H1 (cell line): ENCODE measurements at regions not wholly inside any gene's neighbourhood (a gene's known extent, or its start where the extent isn't known, plus 50 kb on each side); places are given as distances from the start of the nearest gene placed in this dataset.

Experiments
- CTCF ChIA-PET: fragments of 300-600 bp; sonication (Branson Sonifier 250); formaldehyde crosslinking; loops from one replicate; lab custom pipeline; 2021; ENCODE audit not compliant: partially characterized antibody; lab: Charles Lee
- POLR2A ChIA-PET: fragments of 300-600 bp; sonication (Branson Sonifier 250); formaldehyde crosslinking; loops from one replicate; lab custom pipeline; 2021; ENCODE audit warnings: inconsistent platforms; ENCODE audit not compliant: partially characterized antibody; lab: Charles Lee
- DNase-seq, 2 experiments: peaks; one replicate each; pipeline versions ENCODE4 v3.0.0 to v3.0.0-alpha.2; 2010 to 2022; ENCODE audit warnings: low spot score in 2 of 2, low read depth in 1 of 2, mixed read lengths in 1 of 2
- FAIRE-seq: peaks from 2 replicates; lab custom pipeline; 2011; peaks lifted over from hg19 to GRCh38; lab: Jason Lieb, UNC
- H2AFZ ChIP-seq: 2 replicates; pipeline ENCODE4 v1.8.1; 2012; ENCODE audit warnings: low read length, inconsistent platforms
- H2AK5ac ChIP-seq: 2 replicates; pipeline ENCODE4 v1.6.1; 2013; ENCODE audit warnings: low read depth, low read length
- H2BK120ac ChIP-seq: replicated peaks from 2 replicates; pipeline ENCODE3; 2013; ENCODE audit warnings: low read depth, low read length, inconsistent platforms
- H2BK12ac ChIP-seq: 2 replicates; pipeline ENCODE4 v1.6.1; 2013; ENCODE audit warnings: low read depth, low read length
- H2BK15ac ChIP-seq: 2 replicates; pipeline ENCODE4 v1.6.1; 2013; ENCODE audit warnings: low read length
- H2BK20ac ChIP-seq: 2 replicates; pipeline ENCODE4 v1.6.1; 2013; ENCODE audit warnings: low read length
- H2BK5ac ChIP-seq: 2 replicates; pipeline ENCODE4 v1.6.1; 2013; ENCODE audit warnings: low read depth, low read length
- H3K14ac ChIP-seq: 2 replicates; pipeline ENCODE4 v1.6.1; 2013; ENCODE audit warnings: inconsistent platforms; ENCODE audit not compliant: insufficient read length
- H3K18ac ChIP-seq: 2 replicates; pipeline ENCODE4 v1.6.1; 2013; ENCODE audit warnings: low read length; ENCODE audit errors: extremely low read depth
- H3K23ac ChIP-seq: 2 replicates; pipeline ENCODE4 v1.6.1; 2013; ENCODE audit warnings: inconsistent platforms; ENCODE audit not compliant: insufficient read length
- H3K23me2 ChIP-seq: 2 replicates; pipeline ENCODE4 v1.6.1; 2013; ENCODE audit warnings: low read depth, low read length
- H3K27ac ChIP-seq: 2 replicates; pipeline ENCODE4 v1.6.1; 2011; ENCODE audit warnings: low read depth, low read length, inconsistent platforms
- H3K27me3 ChIP-seq, 4 experiments: replicated peaks in 1 of 4; 1 replicate in 1 of 4; 2 replicates in 3 of 4; pipeline versions ENCODE4 v1.6.1 to v1.8.1; 2011 to 2013; ENCODE audit warnings: low read length in 3 of 4, mild to moderate bottlenecking in 3 of 4, inconsistent platforms in 2 of 4, mixed read lengths in 2 of 4, moderate library complexity in 1 of 4; ENCODE audit not compliant: control insufficient read depth in 3 of 4, insufficient read depth in 3 of 4; ENCODE audit errors: extremely low read depth in 1 of 4
- H3K36me3 ChIP-seq, 4 experiments: 2 replicates each; pipeline versions ENCODE4 v1.6.1 to v1.8.1; 2011 to 2013; ENCODE audit warnings: mild to moderate bottlenecking in 4 of 4, low read length in 3 of 4, moderate library complexity in 2 of 4, control low read depth in 1 of 4, inconsistent platforms in 1 of 4; ENCODE audit not compliant: insufficient read depth in 4 of 4, control insufficient read depth in 2 of 4
- H3K4ac ChIP-seq: replicated peaks from 2 replicates; pipeline ENCODE3; 2013; ENCODE audit warnings: low read length, low read depth, mixed read lengths, inconsistent platforms; ENCODE audit not compliant: insufficient read length
- H3K4me1 ChIP-seq, 4 experiments: replicated peaks in 1 of 4; 1 replicate in 1 of 4; 2 replicates in 3 of 4; pipeline versions ENCODE4 v1.6.1 to v1.8.1; 2011 to 2013; ENCODE audit warnings: low read length in 3 of 4, inconsistent platforms in 2 of 4, mixed read lengths in 1 of 4; ENCODE audit not compliant: insufficient read depth in 4 of 4, control insufficient read depth in 3 of 4
- H3K4me2 ChIP-seq, 2 experiments: 2 replicates each; pipeline versions ENCODE4 v1.6.1 to v1.8.1; 2011 to 2013; ENCODE audit warnings: low read depth in 2 of 2, low read length in 2 of 2, control low read depth in 1 of 2, inconsistent platforms in 1 of 2, mild to moderate bottlenecking in 1 of 2; ENCODE audit not compliant: insufficient read depth in 1 of 2
- H3K4me3 ChIP-seq, 4 experiments: fragments of 200-600, 300-600 bp in 1 of 4; sonication (generic), shearing (Covaris generic), sonication (Bioruptor Twin) in 1 of 4; 2 replicates each; pipeline versions ENCODE4 v1.5.1 to v1.8.1; 2011 to 2016; ENCODE audit warnings: low read length in 4 of 4, low read depth in 3 of 4, control low read depth in 2 of 4, inconsistent platforms in 2 of 4, mild to moderate bottlenecking in 2 of 4, mixed read lengths in 1 of 4, moderate library complexity in 1 of 4; ENCODE audit not compliant: insufficient read depth in 2 of 4; ENCODE audit errors: extremely low read depth in 1 of 4
- H3K56ac ChIP-seq: replicated peaks from 2 replicates; pipeline ENCODE3; 2013; ENCODE audit warnings: low read depth, mild to moderate bottlenecking, mixed read lengths, low read length, inconsistent platforms; ENCODE audit not compliant: insufficient read length
- H3K79me1 ChIP-seq: 2 replicates; pipeline ENCODE4 v1.6.1; 2013; ENCODE audit warnings: low read depth, low read length, control low read depth
- H3K79me2 ChIP-seq, 2 experiments: 2 replicates each; pipeline versions ENCODE4 v1.6.1 to v1.8.1; 2012 to 2013; ENCODE audit warnings: low read length in 2 of 2, mild to moderate bottlenecking in 2 of 2, inconsistent platforms in 1 of 2; ENCODE audit not compliant: insufficient read depth in 2 of 2, control insufficient read depth in 1 of 2
- H3K9ac ChIP-seq, 4 experiments: replicated peaks in 1 of 4; 1 replicate in 1 of 4; 2 replicates in 3 of 4; pipeline versions ENCODE4 v1.6.1 to v1.8.1; 2011 to 2013; ENCODE audit warnings: low read depth in 3 of 4, low read length in 3 of 4, control low read depth in 2 of 4, mild to moderate bottlenecking in 2 of 4, moderate library complexity in 2 of 4, inconsistent platforms in 1 of 4; ENCODE audit errors: extremely low read depth in 1 of 4
- H3K9me3 ChIP-seq, 2 experiments: 2 replicates each; pipeline versions ENCODE4 v1.6.1 to v1.8.1; 2012 to 2013; ENCODE audit warnings: mild to moderate bottlenecking in 2 of 2, moderate library complexity in 2 of 2, control low read depth in 1 of 2, inconsistent platforms in 1 of 2, low read depth in 1 of 2, low read length in 1 of 2, mixed read lengths in 1 of 2; ENCODE audit not compliant: insufficient read depth in 2 of 2
- H4K20me1 ChIP-seq, 2 experiments: replicated peaks in 1 of 2; 2 replicates each; pipeline versions ENCODE3 to v1.8.1; 2011 to 2013; ENCODE audit warnings: inconsistent platforms in 2 of 2, low read length in 2 of 2, mild to moderate bottlenecking in 1 of 2; ENCODE audit not compliant: insufficient read depth in 2 of 2, control insufficient read depth in 1 of 2
- H4K5ac ChIP-seq: 2 replicates; pipeline ENCODE4 v1.6.1; 2013; ENCODE audit warnings: low read length, low read depth, mixed read lengths, inconsistent platforms; ENCODE audit not compliant: insufficient read length
- H4K8ac ChIP-seq: 2 replicates; pipeline ENCODE4 v1.8.0; 2013; ENCODE audit warnings: mild to moderate bottlenecking, moderate library complexity, low read length, inconsistent platforms; ENCODE audit not compliant: insufficient read depth; ENCODE audit errors: extremely low read depth
- H4K91ac ChIP-seq: replicated peaks from 2 replicates; pipeline ENCODE3; 2013; ENCODE audit warnings: low read length, mixed read lengths, inconsistent platforms; ENCODE audit not compliant: insufficient read length
- EZH2 ChIP-seq: fragments of 200-600 bp; sonication (generic); IDR thresholded peaks from 2 replicates; pipeline ENCODE4 v1.7.1; 2012; ENCODE audit warnings: low read depth, mild to moderate bottlenecking, moderate library complexity, low read length, inconsistent platforms; ENCODE audit not compliant: severe bottlenecking
- FOSL1 ChIP-seq: IDR thresholded peaks from 2 replicates; pipeline ENCODE4 v1.6.1; 2011; ENCODE audit warnings: mild to moderate bottlenecking, low read depth, low read length, moderate library complexity; ENCODE audit not compliant: insufficient read depth
- HDAC2 ChIP-seq, 2 experiments: fragments of 300-600 bp in 1 of 2; sonication (generic) in 1 of 2; IDR thresholded peaks; 2 replicates each; pipeline ENCODE4 v1.6.1; 2011 to 2012; ENCODE audit warnings: low read depth in 2 of 2, low read length in 2 of 2, mild to moderate bottlenecking in 2 of 2, moderate library complexity in 2 of 2, borderline replicate concordance in 1 of 2, inconsistent platforms in 1 of 2
- SIN3A ChIP-seq, 2 experiments: IDR thresholded peaks in 1 of 2; conservative IDR thresholded peaks in 1 of 2; 2 replicates each; pipeline ENCODE4 v1.6.1; 2011 to 2012; ENCODE audit warnings: low read length in 2 of 2, improper control_type of control experiment in 1 of 2, low read depth in 1 of 2, mild to moderate bottlenecking in 1 of 2
- SIRT6 ChIP-seq: IDR thresholded peaks from one replicate; pipeline ENCODE4 v1.7.1; 2012; ENCODE audit warnings: low read length, inconsistent platforms
- SP1 ChIP-seq: IDR thresholded peaks from 2 replicates; pipeline ENCODE4 v1.6.1; 2011; ENCODE audit warnings: low read depth, low read length
- SP2 ChIP-seq: IDR thresholded peaks from 2 replicates; pipeline ENCODE4 v1.6.1; 2012; ENCODE audit warnings: mild to moderate bottlenecking, low read length, inconsistent platforms
- SRF ChIP-seq: IDR thresholded peaks from 2 replicates; pipeline ENCODE4 v1.6.1; 2011; ENCODE audit warnings: mild to moderate bottlenecking, low read depth, low read length, moderate library complexity
- SUZ12 ChIP-seq: fragments of 200-600 bp; sonication (generic); IDR thresholded peaks from 2 replicates; pipeline ENCODE4 v1.6.1; 2012; ENCODE audit warnings: mild to moderate bottlenecking, inconsistent platforms, low read length, moderate library complexity, mixed read lengths
- WGBS, 2 experiments: shearing (Covaris generic) in 1 of 2; methylation state at CpG; one replicate each; pipeline versions ENCODE4 v1.1.6 to v1.1.7; 2013 to 2015; ENCODE audit warnings: low lambda C conversion rate in 2 of 2, mixed read lengths in 2 of 2, inconsistent platforms in 1 of 2, low coverage in 1 of 2, missing lambda C conversion rate in 1 of 2; ENCODE audit not compliant: insufficient replicate concordance in 2 of 2, insufficient coverage in 1 of 2, insufficient read length in 1 of 2; ENCODE audit errors: extremely low coverage in 1 of 2, missing lambda C conversion rate in 1 of 2; 5-methylcytosine and 5-hydroxymethylcytosine counted together
- TF ChIP-seq, protein P1 (sequence below): IDR thresholded peaks from 2 replicates; pipeline ENCODE4 v1.6.1; 2012; ENCODE audit warnings: low read length, inconsistent platforms
- TF ChIP-seq, protein P2 (sequence below): IDR thresholded peaks from 2 replicates; pipeline ENCODE4 v1.6.1; 2011; ENCODE audit warnings: low read length, improper control_type of control experiment

DNA sequence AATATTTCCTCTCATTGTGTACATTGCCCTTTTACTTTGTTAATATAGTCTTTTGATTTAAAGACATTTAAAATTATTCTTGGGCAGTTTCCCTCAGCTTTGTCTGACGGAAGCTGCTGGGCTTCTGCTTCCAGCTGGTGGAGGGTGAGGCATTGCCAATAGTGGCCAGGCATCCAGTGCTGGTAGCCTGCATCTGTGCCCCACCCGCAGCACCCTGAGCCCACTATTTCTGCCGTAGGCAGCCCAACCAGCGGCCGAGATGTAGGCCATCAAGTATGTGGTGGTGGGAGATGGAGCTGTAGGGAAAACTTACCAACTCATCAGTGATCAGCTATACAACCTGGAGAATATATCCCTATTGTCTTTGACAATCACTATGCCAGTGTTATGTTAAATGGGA lies 226.0 kb upstream of the SYNCRIP start:
- POLR2A ChIA-PET: interaction anchor here (1.2 kb wide), 1 partner anchor 190 kb away, joined by 3 read pairs; no protein-coding TSS in a partner anchor
- no peak for FAIRE-seq
- TF ChIP-seq, protein P1, sequence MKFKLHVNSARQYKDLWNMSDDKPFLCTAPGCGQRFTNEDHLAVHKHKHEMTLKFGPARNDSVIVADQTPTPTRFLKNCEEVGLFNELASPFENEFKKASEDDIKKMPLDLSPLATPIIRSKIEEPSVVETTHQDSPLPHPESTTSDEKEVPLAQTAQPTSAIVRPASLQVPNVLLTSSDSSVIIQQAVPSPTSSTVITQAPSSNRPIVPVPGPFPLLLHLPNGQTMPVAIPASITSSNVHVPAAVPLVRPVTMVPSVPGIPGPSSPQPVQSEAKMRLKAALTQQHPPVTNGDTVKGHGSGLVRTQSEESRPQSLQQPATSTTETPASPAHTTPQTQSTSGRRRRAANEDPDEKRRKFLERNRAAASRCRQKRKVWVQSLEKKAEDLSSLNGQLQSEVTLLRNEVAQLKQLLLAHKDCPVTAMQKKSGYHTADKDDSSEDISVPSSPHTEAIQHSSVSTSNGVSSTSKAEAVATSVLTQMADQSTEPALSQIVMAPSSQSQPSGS: no peak
- TF ChIP-seq FOSL1 (no peak), SUZ12 (no peak), HDAC2 (IDR thresholded peaks at IDR 0.05; ENCODE audit: borderline replicate concordance in 1 of 2, low read depth in 2 of 2, low read length in 2 of 2) (no peak), SIRT6 (no peak), SIN3A (conservative IDR thresholded peaks at IDR 0.05 in 1 of 2, IDR thresholded peaks at IDR 0.05 in 1 of 2; ENCODE audit: low read depth in 1 of 2, low read length in 2 of 2) (no peak), EZH2 (no peak), SRF (no peak), SP1 (no peak), SP2 (no peak)
- TF ChIP-seq, protein P2, sequence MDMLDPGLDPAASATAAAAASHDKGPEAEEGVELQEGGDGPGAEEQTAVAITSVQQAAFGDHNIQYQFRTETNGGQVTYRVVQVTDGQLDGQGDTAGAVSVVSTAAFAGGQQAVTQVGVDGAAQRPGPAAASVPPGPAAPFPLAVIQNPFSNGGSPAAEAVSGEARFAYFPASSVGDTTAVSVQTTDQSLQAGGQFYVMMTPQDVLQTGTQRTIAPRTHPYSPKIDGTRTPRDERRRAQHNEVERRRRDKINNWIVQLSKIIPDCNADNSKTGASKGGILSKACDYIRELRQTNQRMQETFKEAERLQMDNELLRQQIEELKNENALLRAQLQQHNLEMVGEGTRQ: no peak

More for the DNA sequence above, 226.0 kb upstream of the SYNCRIP start:
- WGBS, 2 experiments: 94% methylated on average over 5 of the region's 5 CpGs; no CpG with 5 or more reads in 1 of the 2 experiments
- no peak overlapping the region for H2BK15ac ChIP-seq
- no peaks in the 10 kb centered on the region for H3K27me3 ChIP-seq
- H3K79me1 ChIP-seq: no peaks in the 10 kb centered on the region
- H3K4me3 ChIP-seq: no peak overlapping the region
- no peak overlapping the region for H2BK120ac ChIP-seq
- H4K8ac ChIP-seq: no peak overlapping the region
- no peak overlapping the region for H3K9ac ChIP-seq
- H2BK20ac ChIP-seq: no peak overlapping the region
- no peak overlapping the region for H3K56ac ChIP-seq
- no peaks in the 10 kb centered on the region for H3K79me2 ChIP-seq
- no peak overlapping the region for H2BK5ac ChIP-seq
- H3K4ac ChIP-seq: no peak overlapping the region
- H4K20me1 ChIP-seq: no peaks in the 10 kb centered on the region
- H3K36me3 ChIP-seq: no peaks in the 10 kb centered on the region
- H4K91ac ChIP-seq: no peak overlapping the region
- CTCF ChIA-PET: interaction anchor here (1.1 kb wide), 1 partner anchor 14 kb away, joined by 5 read pairs; no protein-coding TSS in a partner anchor
- no peak overlapping the region for H3K4me2 ChIP-seq
- H3K14ac ChIP-seq: no peak overlapping the region
- H3K23me2 ChIP-seq: no peaks in the 10 kb centered on the region
- no peak overlapping the region for H2BK12ac ChIP-seq
- no peak overlapping the region for H3K18ac ChIP-seq
- no peak overlapping the region for H2AFZ ChIP-seq
- H3K9me3 ChIP-seq: 0 out of 4 replicates have a peak, but pooled peaks cover 0 to under 1% of the 10 kb centered on the region in 2 experiments
- DNase-seq: no peak
- H3K4me1 ChIP-seq: peaks cover 0 to 10% (median under 1%) of the 10 kb centered on the region in 4 experiments; a peak in 5 of 7 replicates
- no peak overlapping the region for H3K27ac ChIP-seq
- H2AK5ac ChIP-seq: no peak overlapping the region
- no peak overlapping the region for H3K23ac ChIP-seq
- no peak overlapping the region for H4K5ac ChIP-seq
